Fibroblast of villous mesenchyme (primary cell): ENCODE measurements at regions not wholly inside any gene's neighbourhood (a gene's known extent, or its start where the extent isn't known, plus 50 kb on each side); places are given as distances from the start of the nearest gene placed in this dataset.

Experiments
- DNase-seq: peaks from one replicate; pipeline ENCODE4 v3.0.0-alpha.2; 2010; ENCODE audit warnings: low read depth
- H3K4me3 ChIP-seq: 2 replicates; pipeline ENCODE4 v1.5.1; 2011; ENCODE audit warnings: low read depth, mild to moderate bottlenecking, low read length
- CTCF ChIP-seq: IDR thresholded peaks from 2 replicates; pipeline ENCODE4 v1.5.1; 2012; ENCODE audit warnings: low read depth, mild to moderate bottlenecking, low read length; ENCODE audit not compliant: insufficient read depth

GRCh38 chr10:57943701-57944100 lies 324.0 kb downstream of the IPMK start:
- no peak overlapping the region for H3K4me3 ChIP-seq
- DNase-seq: no peak
- TF ChIP-seq CTCF: no peak

DNA sequence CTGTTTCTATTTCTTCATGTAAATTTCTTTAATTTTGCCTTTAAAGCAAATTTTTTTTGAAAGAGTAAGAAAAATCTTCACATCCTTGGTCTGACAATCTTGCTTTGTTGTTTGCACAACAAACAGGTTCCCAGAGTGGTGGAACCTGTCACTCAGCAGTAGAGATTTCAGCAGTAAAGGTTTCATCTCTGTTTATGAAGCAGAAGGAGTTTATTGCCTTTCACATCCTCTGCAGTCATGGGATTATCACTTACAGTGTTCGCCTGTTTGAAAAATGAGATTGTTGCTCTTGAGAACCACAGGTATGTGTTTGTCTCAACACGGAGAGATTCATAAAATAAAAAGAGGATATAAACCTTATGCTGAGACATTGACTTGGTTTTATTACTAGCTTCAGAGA lies 342.6 kb downstream of the IPMK start:
- no peak overlapping the region for H3K4me3 ChIP-seq
- peak; percentile 63 for DNase-seq
- no peak for TF ChIP-seq CTCF

GRCh38 chr10:57921140-57921539 lies 346.6 kb downstream of the IPMK start:
- no peak for TF ChIP-seq CTCF
- H3K4me3 ChIP-seq: no peak overlapping the region
- no peak for DNase-seq

- DNase-seq: no peak
- H3K4me3 ChIP-seq: no peak overlapping the region
- no peak for TF ChIP-seq CTCF
Observed at GRCh38 chr10:57919864-57920263, 347.8 kb downstream of the IPMK start.

- DNase-seq: no peak
- no peak for TF ChIP-seq CTCF
- H3K4me3 ChIP-seq: no peak overlapping the region
Observed at GRCh38 chr10:57917019-57917418, 350.7 kb downstream of the IPMK start.

DNA sequence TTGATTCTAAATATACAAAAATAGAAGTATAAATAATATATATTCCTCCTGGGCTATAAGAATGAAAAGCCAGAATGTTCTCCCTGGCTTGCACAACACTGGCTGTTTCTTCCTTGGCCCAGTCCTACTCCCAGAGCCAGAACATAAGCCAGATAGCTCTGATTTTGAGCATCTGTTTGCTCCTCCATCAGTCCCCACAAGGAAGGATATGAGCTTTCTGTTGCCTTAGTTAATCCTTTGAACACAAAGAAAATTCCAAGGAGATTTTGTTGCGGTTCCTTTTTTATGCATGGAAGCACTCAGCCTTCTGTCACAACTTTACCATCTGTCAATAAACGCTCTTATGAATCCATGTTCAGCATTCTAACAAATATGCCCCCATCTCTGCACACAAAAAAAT lies 361.8 kb downstream of the IPMK start:
- no peak for TF ChIP-seq CTCF
- DNase-seq: no peak
- H3K4me3 ChIP-seq: no peak overlapping the region

DNA sequence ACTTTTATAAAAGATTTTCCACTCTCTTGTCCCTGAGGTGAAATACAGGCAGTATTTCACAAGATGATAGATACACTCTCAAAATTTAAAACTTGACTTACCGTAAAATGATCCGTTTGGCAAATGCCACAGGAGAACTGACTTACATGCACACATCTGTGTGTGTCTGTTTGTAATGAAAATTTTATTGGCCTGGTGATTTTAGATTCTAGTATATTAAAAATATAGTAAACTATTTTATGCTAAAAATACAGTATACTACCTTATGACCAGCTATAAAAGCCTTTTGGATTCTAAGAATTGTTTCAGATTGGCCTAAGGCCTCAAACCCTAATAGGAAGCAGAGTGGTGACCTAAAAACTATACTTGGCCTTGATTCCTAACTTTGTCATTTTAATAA lies 362.7 kb downstream of the IPMK start:
- no peak overlapping the region for H3K4me3 ChIP-seq
- no peak for TF ChIP-seq CTCF
- no peak for DNase-seq
